Liver (tissue), 8 donors: ENCODE measurements at regions not wholly inside any gene's neighbourhood (a gene's known extent, or its start where the extent isn't known, plus 50 kb on each side); places are given as distances from the start of the nearest gene placed in this dataset.

Experiments
- DNase-seq: peaks from one replicate; pipeline ENCODE4 v3.0.0-alpha.2; 2017; ENCODE audit warnings: low spot score
- H3K27ac ChIP-seq, 2 donors: one replicate each; pipeline ENCODE4 v1.7.0; 2013; ENCODE audit warnings: inconsistent platforms in 2 of 2, low read length in 2 of 2, control low read depth in 1 of 2, low read depth in 1 of 2, mild to moderate bottlenecking in 1 of 2
- H3K27me3 ChIP-seq, 4 donors: one replicate each; pipeline versions ENCODE4 v1.6.1 to v1.7.0; 2013; ENCODE audit warnings: low read length in 3 of 4, inconsistent platforms in 1 of 4, mild to moderate bottlenecking in 1 of 4, moderate library complexity in 1 of 4; ENCODE audit not compliant: control insufficient read depth in 4 of 4, insufficient read depth in 4 of 4
- H3K36me3 ChIP-seq, 4 donors: one replicate each; pipeline versions ENCODE4 v1.6.1 to v1.7.0; 2013; ENCODE audit warnings: low read length in 3 of 4, mild to moderate bottlenecking in 3 of 4, low read depth in 1 of 4, moderate library complexity in 1 of 4; ENCODE audit not compliant: control insufficient read depth in 4 of 4, insufficient read depth in 3 of 4
- H3K4me1 ChIP-seq, 4 donors: one replicate each; pipeline versions ENCODE4 v1.6.1 to v1.7.0; 2013; ENCODE audit warnings: low read length in 3 of 4, mild to moderate bottlenecking in 3 of 4, moderate library complexity in 1 of 4; ENCODE audit not compliant: control insufficient read depth in 4 of 4, insufficient read depth in 4 of 4
- H3K4me3 ChIP-seq, 3 donors: one replicate each; pipeline versions ENCODE4 v1.6.1 to v1.7.0; 2013; ENCODE audit warnings: low read length in 3 of 3, control low read depth in 1 of 3, low read depth in 1 of 3, mild to moderate bottlenecking in 1 of 3
- H3K9ac ChIP-seq, 2 donors: one replicate each; pipeline ENCODE4 v1.7.0; 2013; ENCODE audit warnings: low read length in 2 of 2, mild to moderate bottlenecking in 2 of 2, moderate library complexity in 2 of 2, control low read depth in 1 of 2, low read depth in 1 of 2
- H3K9me3 ChIP-seq, 4 donors: one replicate each; pipeline versions ENCODE4 v1.6.1 to v1.7.0; 2013; ENCODE audit warnings: low read length in 3 of 4; ENCODE audit not compliant: control insufficient read depth in 4 of 4
- EGR1 ChIP-seq, 2 donors: IDR thresholded peaks; 2 replicates each; pipeline ENCODE4 v1.6.1; 2016 to 2018; ENCODE audit warnings: antibody characterized with exemption in 2 of 2, low read depth in 2 of 2
- FOXA1 ChIP-seq: IDR thresholded peaks from 2 replicates; pipeline ENCODE4 v1.6.1; 2016; ENCODE audit warnings: antibody characterized with exemption
- FOXA2 ChIP-seq: IDR thresholded peaks from 2 replicates; pipeline ENCODE4 v1.6.1; 2016; ENCODE audit warnings: antibody characterized with exemption
- GABPA ChIP-seq, 2 donors: IDR thresholded peaks in 1 of 2; conservative IDR thresholded peaks in 1 of 2; 2 replicates each; pipeline ENCODE4 v1.6.1; 2016; ENCODE audit warnings: antibody characterized with exemption in 2 of 2, mild to moderate bottlenecking in 1 of 2, moderate library complexity in 1 of 2
- HNF4A ChIP-seq, 2 donors: conservative IDR thresholded peaks; 2 replicates each; pipeline ENCODE4 v1.6.1; 2016; ENCODE audit warnings: antibody characterized with exemption in 2 of 2, mild to moderate bottlenecking in 2 of 2
- HNF4G ChIP-seq: IDR thresholded peaks from 2 replicates; pipeline ENCODE4 v1.6.1; 2016; ENCODE audit warnings: antibody characterized with exemption
- JUND ChIP-seq, 2 donors: IDR thresholded peaks; 2 replicates each; pipeline ENCODE4 v1.6.1; 2016; ENCODE audit warnings: antibody characterized with exemption in 2 of 2
- NR2F2 ChIP-seq: IDR thresholded peaks from 2 replicates; pipeline ENCODE4 v1.6.1; 2016; ENCODE audit warnings: antibody characterized with exemption
- RAD21 ChIP-seq, 2 donors: IDR thresholded peaks; 2 replicates each; pipeline ENCODE4 v1.6.1; 2016; ENCODE audit warnings: antibody characterized with exemption in 2 of 2, mild to moderate bottlenecking in 2 of 2
- RXRA ChIP-seq, 2 donors: IDR thresholded peaks; 2 replicates each; pipeline ENCODE4 v1.6.1; 2017 to 2018; ENCODE audit warnings: antibody characterized with exemption in 2 of 2, mild to moderate bottlenecking in 1 of 2
- SP1 ChIP-seq: IDR thresholded peaks from 2 replicates; pipeline ENCODE4 v1.6.1; 2018; ENCODE audit warnings: antibody characterized with exemption, mild to moderate bottlenecking
- TAF1 ChIP-seq: conservative IDR thresholded peaks from 2 replicates; pipeline ENCODE4 v1.6.1; 2016; ENCODE audit warnings: antibody characterized with exemption, mild to moderate bottlenecking
- YY1 ChIP-seq: IDR thresholded peaks from 2 replicates; pipeline ENCODE4 v1.6.1; 2016; ENCODE audit warnings: antibody characterized with exemption, mild to moderate bottlenecking
- WGBS: extraction: QIAGEN DNeasy Blood & Tissue Kit; methylation state at CpG from one replicate; pipeline ENCODE4 v1.1.7; 2013; 5-methylcytosine and 5-hydroxymethylcytosine counted together
- TF ChIP-seq, protein P1 (sequence below): IDR thresholded peaks from 2 replicates; pipeline ENCODE4 v1.6.1; 2016; ENCODE audit warnings: antibody characterized with exemption
- TF ChIP-seq, protein P2 (sequence below): IDR thresholded peaks from 2 replicates; pipeline ENCODE4 v1.6.1; 2016; ENCODE audit warnings: antibody characterized with exemption
- TF ChIP-seq, protein P3 (sequence below): IDR thresholded peaks from 2 replicates; pipeline ENCODE4 v1.6.1; 2016; ENCODE audit warnings: antibody characterized with exemption
- TF ChIP-seq, protein P4 (sequence below): IDR thresholded peaks from 2 replicates; pipeline ENCODE4 v1.6.1; 2016; ENCODE audit warnings: antibody characterized with exemption, mild to moderate bottlenecking
- TF ChIP-seq, protein P5 (sequence below): fragments of 150-350 bp; IDR thresholded peaks from 2 replicates; pipeline ENCODE4 v1.5.1; 2017; ENCODE audit warnings: improper control_type of control experiment, low read depth, low read length; ENCODE audit not compliant: missing input control
- donor health status: healthy.
- donor health status: healthy.
- donor health status: healthy.
- donor health status: healthy.
- donor health status: healthy.

DNA sequence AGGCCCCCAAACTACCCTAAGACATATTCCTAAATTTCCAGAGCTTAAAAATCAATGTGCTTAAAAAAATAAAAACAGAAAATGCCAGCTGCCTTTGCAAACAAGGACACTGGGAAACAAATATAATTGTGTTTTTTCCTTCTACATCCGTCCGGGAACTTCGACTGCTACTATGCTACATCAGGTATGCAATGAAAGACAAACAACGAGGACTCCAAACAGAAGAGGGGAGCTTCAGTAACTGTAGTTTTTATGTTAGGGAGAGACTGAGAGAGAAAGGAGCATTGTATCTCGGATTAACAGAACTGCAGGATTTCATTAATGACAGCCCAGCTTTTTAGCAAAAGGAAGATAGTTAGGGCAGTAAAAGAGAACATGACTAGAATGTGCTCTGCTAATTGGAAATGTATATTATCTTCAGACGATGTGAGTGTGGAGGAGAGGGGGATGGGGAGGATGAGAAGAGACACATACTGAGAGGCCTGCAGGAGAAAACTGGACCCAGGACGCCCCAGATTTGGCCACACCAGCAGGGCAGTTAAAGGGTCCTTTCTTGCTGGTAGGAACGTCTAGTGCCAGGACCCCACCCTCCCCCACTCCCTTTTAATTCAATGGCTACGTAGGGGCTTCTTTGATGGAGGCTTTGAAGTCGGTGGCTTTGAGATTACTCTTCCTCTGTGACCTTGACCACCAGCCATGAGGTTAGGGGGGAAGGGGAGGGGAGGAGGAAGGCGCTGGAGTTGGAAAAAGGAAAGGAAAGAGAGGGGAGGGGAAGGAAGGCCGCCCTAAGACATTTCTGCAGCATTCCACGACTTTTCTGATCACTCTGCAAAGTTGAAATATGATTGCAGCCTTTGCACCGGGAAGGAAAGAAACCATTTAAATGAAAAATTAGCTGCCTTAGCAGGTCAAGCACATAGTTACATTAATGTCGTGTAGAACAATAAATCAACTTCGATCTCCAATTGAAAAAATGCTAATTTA, 187.1 kb downstream of the BLID start:
- no peak overlapping the region for H3K27ac ChIP-seq
- no peak overlapping the region for H3K9ac ChIP-seq
- no peak for DNase-seq
- WGBS = 37% methylated on average over 16 of the region's 16 CpGs
- H3K4me1 ChIP-seq = peaks cover 6 to 59% (median 39%) of the 10 kb centered on the region in 4 donors
- no peaks in the 10 kb centered on the region for H3K27me3 ChIP-seq
- no peaks in the 10 kb centered on the region for H3K9me3 ChIP-seq
- H3K36me3 ChIP-seq = no peaks in the 10 kb centered on the region
- peak overlapping the region in 1 of 3 donors; percentile 4 for H3K4me3 ChIP-seq
- TF ChIP-seq RAD21 (IDR thresholded peaks at IDR 0.05) (no peak), FOXA1 (no peak), EGR1 (IDR thresholded peaks at IDR 0.05; ENCODE audit: low read depth in 2 of 2) (no peak), TAF1 (no peak), NR2F2 (no peak)

DNA sequence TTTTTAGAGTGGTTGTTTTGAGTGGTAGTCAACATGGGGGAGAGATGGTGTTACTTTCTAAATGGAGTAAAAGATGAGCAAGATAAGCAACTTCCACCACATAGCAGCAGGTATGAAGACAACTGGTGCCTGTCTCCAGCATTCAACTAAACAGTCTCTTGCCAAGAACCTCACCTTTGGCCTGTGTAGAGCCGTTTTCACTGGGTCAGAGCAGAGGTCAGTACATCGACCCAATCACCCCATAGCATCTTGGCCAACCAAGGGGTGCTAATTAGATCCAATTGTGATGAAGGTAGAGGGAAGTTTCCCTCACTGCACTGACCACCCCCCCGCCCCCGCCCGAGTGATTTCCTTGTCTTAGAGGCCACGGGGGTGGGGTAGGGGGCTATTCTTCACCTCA, 188.2 kb downstream of the BLID start:
- H3K4me1 ChIP-seq = peaks cover 6 to 57% (median 39%) of the 10 kb centered on the region in 4 donors
- H3K27ac ChIP-seq = no peak overlapping the region
- no peak overlapping the region for H3K9ac ChIP-seq
- no peaks in the 10 kb centered on the region for H3K27me3 ChIP-seq
- 61% methylated on average over 6 of the region's 6 CpGs for WGBS
- no peaks in the 10 kb centered on the region for H3K9me3 ChIP-seq
- no peak for TF ChIP-seq YY1
- TF ChIP-seq FOXA2 = no peak
- TF ChIP-seq, protein P1, sequence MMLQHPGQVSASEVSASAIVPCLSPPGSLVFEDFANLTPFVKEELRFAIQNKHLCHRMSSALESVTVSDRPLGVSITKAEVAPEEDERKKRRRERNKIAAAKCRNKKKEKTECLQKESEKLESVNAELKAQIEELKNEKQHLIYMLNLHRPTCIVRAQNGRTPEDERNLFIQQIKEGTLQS = no peak
- peak; percentile 65 to 72 for TF ChIP-seq RXRA (IDR thresholded peaks at IDR 0.05)
- TF ChIP-seq, protein P2, sequence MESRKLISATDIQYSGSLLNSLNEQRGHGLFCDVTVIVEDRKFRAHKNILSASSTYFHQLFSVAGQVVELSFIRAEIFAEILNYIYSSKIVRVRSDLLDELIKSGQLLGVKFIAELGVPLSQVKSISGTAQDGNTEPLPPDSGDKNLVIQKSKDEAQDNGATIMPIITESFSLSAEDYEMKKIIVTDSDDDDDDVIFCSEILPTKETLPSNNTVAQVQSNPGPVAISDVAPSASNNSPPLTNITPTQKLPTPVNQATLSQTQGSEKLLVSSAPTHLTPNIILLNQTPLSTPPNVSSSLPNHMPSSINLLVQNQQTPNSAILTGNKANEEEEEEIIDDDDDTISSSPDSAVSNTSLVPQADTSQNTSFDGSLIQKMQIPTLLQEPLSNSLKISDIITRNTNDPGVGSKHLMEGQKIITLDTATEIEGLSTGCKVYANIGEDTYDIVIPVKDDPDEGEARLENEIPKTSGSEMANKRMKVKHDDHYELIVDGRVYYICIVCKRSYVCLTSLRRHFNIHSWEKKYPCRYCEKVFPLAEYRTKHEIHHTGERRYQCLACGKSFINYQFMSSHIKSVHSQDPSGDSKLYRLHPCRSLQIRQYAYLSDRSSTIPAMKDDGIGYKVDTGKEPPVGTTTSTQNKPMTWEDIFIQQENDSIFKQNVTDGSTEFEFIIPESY = no peak
- TF ChIP-seq HNF4G = peak; percentile 51
- no peak for TF ChIP-seq EGR1 (IDR thresholded peaks at IDR 0.05; ENCODE audit: low read depth in 2 of 2)
- TF ChIP-seq, protein P3, sequence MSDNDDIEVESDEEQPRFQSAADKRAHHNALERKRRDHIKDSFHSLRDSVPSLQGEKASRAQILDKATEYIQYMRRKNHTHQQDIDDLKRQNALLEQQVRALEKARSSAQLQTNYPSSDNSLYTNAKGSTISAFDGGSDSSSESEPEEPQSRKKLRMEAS = no peak
- peak; percentile 81 to 82 for TF ChIP-seq HNF4A (conservative IDR thresholded peaks at IDR 0.05)
- TF ChIP-seq, protein P4, sequence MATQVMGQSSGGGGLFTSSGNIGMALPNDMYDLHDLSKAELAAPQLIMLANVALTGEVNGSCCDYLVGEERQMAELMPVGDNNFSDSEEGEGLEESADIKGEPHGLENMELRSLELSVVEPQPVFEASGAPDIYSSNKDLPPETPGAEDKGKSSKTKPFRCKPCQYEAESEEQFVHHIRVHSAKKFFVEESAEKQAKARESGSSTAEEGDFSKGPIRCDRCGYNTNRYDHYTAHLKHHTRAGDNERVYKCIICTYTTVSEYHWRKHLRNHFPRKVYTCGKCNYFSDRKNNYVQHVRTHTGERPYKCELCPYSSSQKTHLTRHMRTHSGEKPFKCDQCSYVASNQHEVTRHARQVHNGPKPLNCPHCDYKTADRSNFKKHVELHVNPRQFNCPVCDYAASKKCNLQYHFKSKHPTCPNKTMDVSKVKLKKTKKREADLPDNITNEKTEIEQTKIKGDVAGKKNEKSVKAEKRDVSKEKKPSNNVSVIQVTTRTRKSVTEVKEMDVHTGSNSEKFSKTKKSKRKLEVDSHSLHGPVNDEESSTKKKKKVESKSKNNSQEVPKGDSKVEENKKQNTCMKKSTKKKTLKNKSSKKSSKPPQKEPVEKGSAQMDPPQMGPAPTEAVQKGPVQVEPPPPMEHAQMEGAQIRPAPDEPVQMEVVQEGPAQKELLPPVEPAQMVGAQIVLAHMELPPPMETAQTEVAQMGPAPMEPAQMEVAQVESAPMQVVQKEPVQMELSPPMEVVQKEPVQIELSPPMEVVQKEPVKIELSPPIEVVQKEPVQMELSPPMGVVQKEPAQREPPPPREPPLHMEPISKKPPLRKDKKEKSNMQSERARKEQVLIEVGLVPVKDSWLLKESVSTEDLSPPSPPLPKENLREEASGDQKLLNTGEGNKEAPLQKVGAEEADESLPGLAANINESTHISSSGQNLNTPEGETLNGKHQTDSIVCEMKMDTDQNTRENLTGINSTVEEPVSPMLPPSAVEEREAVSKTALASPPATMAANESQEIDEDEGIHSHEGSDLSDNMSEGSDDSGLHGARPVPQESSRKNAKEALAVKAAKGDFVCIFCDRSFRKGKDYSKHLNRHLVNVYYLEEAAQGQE = no peak
- TF ChIP-seq RAD21 (IDR thresholded peaks at IDR 0.05) = peak in 1 of 2 donors; percentile 18
- TF ChIP-seq, protein P5, sequence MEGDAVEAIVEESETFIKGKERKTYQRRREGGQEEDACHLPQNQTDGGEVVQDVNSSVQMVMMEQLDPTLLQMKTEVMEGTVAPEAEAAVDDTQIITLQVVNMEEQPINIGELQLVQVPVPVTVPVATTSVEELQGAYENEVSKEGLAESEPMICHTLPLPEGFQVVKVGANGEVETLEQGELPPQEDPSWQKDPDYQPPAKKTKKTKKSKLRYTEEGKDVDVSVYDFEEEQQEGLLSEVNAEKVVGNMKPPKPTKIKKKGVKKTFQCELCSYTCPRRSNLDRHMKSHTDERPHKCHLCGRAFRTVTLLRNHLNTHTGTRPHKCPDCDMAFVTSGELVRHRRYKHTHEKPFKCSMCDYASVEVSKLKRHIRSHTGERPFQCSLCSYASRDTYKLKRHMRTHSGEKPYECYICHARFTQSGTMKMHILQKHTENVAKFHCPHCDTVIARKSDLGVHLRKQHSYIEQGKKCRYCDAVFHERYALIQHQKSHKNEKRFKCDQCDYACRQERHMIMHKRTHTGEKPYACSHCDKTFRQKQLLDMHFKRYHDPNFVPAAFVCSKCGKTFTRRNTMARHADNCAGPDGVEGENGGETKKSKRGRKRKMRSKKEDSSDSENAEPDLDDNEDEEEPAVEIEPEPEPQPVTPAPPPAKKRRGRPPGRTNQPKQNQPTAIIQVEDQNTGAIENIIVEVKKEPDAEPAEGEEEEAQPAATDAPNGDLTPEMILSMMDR = no peak
- peak; percentile 89 for TF ChIP-seq NR2F2
- no peak for TF ChIP-seq FOXA1
- peak; percentile 21 for TF ChIP-seq SP1
- no peak for TF ChIP-seq GABPA (IDR thresholded peaks at IDR 0.05 in 1 of 2, conservative IDR thresholded peaks at IDR 0.05 in 1 of 2)
- TF ChIP-seq TAF1 = no peak
- no peak for TF ChIP-seq JUND (IDR thresholded peaks at IDR 0.05)
- H3K36me3 ChIP-seq = no peaks in the 10 kb centered on the region
- no peak overlapping the region for H3K4me3 ChIP-seq
- DNase-seq = no peak
